B cell (primary cell): ENCODE measurements at regions not wholly inside any gene's neighbourhood (a gene's known extent, or its start where the extent isn't known, plus 50 kb on each side); places are given as distances from the start of the nearest gene placed in this dataset.
"Not testable (repeated sequence)": the region's sequence is repeated elsewhere in the genome, so short reads cannot be mapped to it uniquely, and the experiment has no call there.

ENCODE experiments used
- ATAC-seq: fragments of 200-7000 bp; cut with Tn5 transposase; one replicate; pipeline ENCODE4 v1.10.0; 2021; ENCODE audit warnings: low read depth, mild to moderate bottlenecking, moderate number of reproducible peaks, moderate library complexity
- CTCF ChIA-PET: fragments of 350-600 bp; sonication (Branson Sonifier 250); formaldehyde crosslinking; loops from one replicate; lab custom pipeline; 2021; ENCODE audit warnings: antibody characterized with exemption, inconsistent platforms; lab: Charles Lee
- POLR2A ChIA-PET: fragments of 350-600 bp; sonication (Branson Sonifier 250); formaldehyde crosslinking; loops from one replicate; lab custom pipeline; 2021; ENCODE audit warnings: antibody characterized with exemption; lab: Charles Lee
- DNase-seq: peaks from one replicate; pipeline ENCODE4 v3.0.0; 2013
- H2AFZ ChIP-seq: 2 replicates; pipeline ENCODE4 v1.6.1; 2012; ENCODE audit warnings: mild to moderate bottlenecking, low read depth, low read length; ENCODE audit not compliant: insufficient read depth, poor library complexity, severe bottlenecking
- H3K27ac ChIP-seq, 2 donors: 1 replicate in 1 of 2; 2 replicates in 1 of 2; pipeline ENCODE4 v1.5.1; 2012 to 2013; ENCODE audit warnings: low read length in 2 of 2, mild to moderate bottlenecking in 2 of 2, moderate library complexity in 1 of 2
- H3K27me3 ChIP-seq, 4 experiments: fragments of 200-600 bp in 1 of 4; sonication (generic) in 1 of 4; replicated peaks in 1 of 4; 1 replicate in 2 of 4; 2 replicates in 2 of 4; pipeline versions ENCODE4 v1.6.1 to v1.7.0; 2013 to 2016; ENCODE audit warnings: low read length in 3 of 4, mild to moderate bottlenecking in 2 of 4, mixed read lengths in 1 of 4, moderate library complexity in 1 of 4; ENCODE audit not compliant: insufficient read depth in 4 of 4, control insufficient read depth in 3 of 4; ENCODE audit errors: control extremely low read depth in 1 of 4
- H3K36me3 ChIP-seq, 2 experiments: replicated peaks in 1 of 2; 1 replicate in 1 of 2; 2 replicates in 1 of 2; pipeline versions ENCODE4 v1.6.1 to v1.7.1; 2013; ENCODE audit warnings: low read length in 1 of 2; ENCODE audit not compliant: insufficient read depth in 2 of 2, control insufficient read depth in 1 of 2; ENCODE audit errors: control extremely low read depth in 1 of 2, extremely low read depth in 1 of 2
- H3K4me1 ChIP-seq, 2 donors: fragments of 200-600 bp in 1 of 2; sonication (generic) in 1 of 2; 1 replicate in 1 of 2; 2 replicates in 1 of 2; pipeline versions ENCODE4 v1.5.1 to v1.6.1; 2013 to 2017; ENCODE audit warnings: low read length in 2 of 2; ENCODE audit not compliant: control insufficient read depth in 2 of 2, insufficient read depth in 2 of 2
- H3K4me2 ChIP-seq: replicated peaks from 2 replicates; pipeline ENCODE3; 2012; ENCODE audit warnings: mild to moderate bottlenecking, low read depth, low read length; ENCODE audit not compliant: poor library complexity, severe bottlenecking
- H3K4me3 ChIP-seq, 5 experiments: fragments of 200-600 bp in 1 of 5; sonication (generic) in 1 of 5; 1 replicate in 3 of 5; 2 replicates in 2 of 5; pipeline versions ENCODE4 v1.5.1 to v1.7.0; 2011 to 2016; ENCODE audit warnings: low read length in 4 of 5, mild to moderate bottlenecking in 4 of 5, low read depth in 2 of 5, control low read depth in 1 of 5, moderate library complexity in 1 of 5; ENCODE audit not compliant: insufficient read depth in 1 of 5; ENCODE audit errors: control extremely low read depth in 1 of 5, extremely low read depth in 1 of 5
- H3K79me2 ChIP-seq: fragments of 200-600 bp; sonication (generic); one replicate; pipeline ENCODE4 v1.6.0; 2016; ENCODE audit warnings: low read length; ENCODE audit not compliant: control insufficient read depth, insufficient read depth
- H3K9ac ChIP-seq: fragments of 200-600 bp; sonication (generic); 2 replicates; pipeline ENCODE4 v1.6.1; 2017; ENCODE audit warnings: mild to moderate bottlenecking, low read length, moderate library complexity
- H3K9me3 ChIP-seq, 3 donors: one replicate each; pipeline versions ENCODE4 v1.6.1 to v1.7.1; 2013; ENCODE audit warnings: low read length in 2 of 3; ENCODE audit not compliant: control insufficient read depth in 2 of 3, insufficient read depth in 1 of 3; ENCODE audit errors: control extremely low read depth in 1 of 3
- H4K20me1 ChIP-seq: 2 replicates; pipeline ENCODE4 v1.6.0; 2012; ENCODE audit warnings: mild to moderate bottlenecking, low read length; ENCODE audit not compliant: insufficient read depth, control insufficient read depth, poor library complexity, severe bottlenecking
- H3K27ac Mint-ChIP-seq: one replicate; pipeline ENCODE4 v1.8.0; 2021; ENCODE audit warnings: mixed read lengths
- H3K27me3 Mint-ChIP-seq: one replicate; pipeline ENCODE4 v1.8.0; 2021; ENCODE audit warnings: mixed read lengths
- H3K4me1 Mint-ChIP-seq: one replicate; pipeline ENCODE4 v1.8.0; 2021; ENCODE audit warnings: mixed read lengths
- H3K4me3 Mint-ChIP-seq: one replicate; pipeline ENCODE4 v1.8.0; 2021; ENCODE audit warnings: mixed read lengths
- H3K9me3 Mint-ChIP-seq: one replicate; pipeline ENCODE4 v1.8.0; 2022; ENCODE audit warnings: mixed read lengths; ENCODE audit not compliant: insufficient read depth
- EZH2 ChIP-seq: IDR thresholded peaks from 2 replicates; pipeline ENCODE4 v1.6.1; 2012; ENCODE audit warnings: borderline replicate concordance, low read depth, mild to moderate bottlenecking, moderate library complexity, low read length; ENCODE audit not compliant: insufficient read depth, poor library complexity, severe bottlenecking
- WGBS: methylation state at CpG from one replicate; pipeline ENCODE4 v1.1.5; 2013; ENCODE audit warnings: missing lambda C conversion rate; ENCODE audit not compliant: insufficient coverage; 5-methylcytosine and 5-hydroxymethylcytosine counted together
- intact Hi-C: fragments of 100-400 bp; cut with micrococcal nuclease; formaldehyde crosslinking; loops from one replicate; pipeline ENCODE4 v1.10.0; 2022
- TF ChIP-seq, protein P1 (sequence below): fragments of 200-600 bp; IDR thresholded peaks from one replicate; pipeline ENCODE4 v1.8.0; 2022; ENCODE audit warnings: antibody characterized with exemption, mild to moderate bottlenecking

DNA sequence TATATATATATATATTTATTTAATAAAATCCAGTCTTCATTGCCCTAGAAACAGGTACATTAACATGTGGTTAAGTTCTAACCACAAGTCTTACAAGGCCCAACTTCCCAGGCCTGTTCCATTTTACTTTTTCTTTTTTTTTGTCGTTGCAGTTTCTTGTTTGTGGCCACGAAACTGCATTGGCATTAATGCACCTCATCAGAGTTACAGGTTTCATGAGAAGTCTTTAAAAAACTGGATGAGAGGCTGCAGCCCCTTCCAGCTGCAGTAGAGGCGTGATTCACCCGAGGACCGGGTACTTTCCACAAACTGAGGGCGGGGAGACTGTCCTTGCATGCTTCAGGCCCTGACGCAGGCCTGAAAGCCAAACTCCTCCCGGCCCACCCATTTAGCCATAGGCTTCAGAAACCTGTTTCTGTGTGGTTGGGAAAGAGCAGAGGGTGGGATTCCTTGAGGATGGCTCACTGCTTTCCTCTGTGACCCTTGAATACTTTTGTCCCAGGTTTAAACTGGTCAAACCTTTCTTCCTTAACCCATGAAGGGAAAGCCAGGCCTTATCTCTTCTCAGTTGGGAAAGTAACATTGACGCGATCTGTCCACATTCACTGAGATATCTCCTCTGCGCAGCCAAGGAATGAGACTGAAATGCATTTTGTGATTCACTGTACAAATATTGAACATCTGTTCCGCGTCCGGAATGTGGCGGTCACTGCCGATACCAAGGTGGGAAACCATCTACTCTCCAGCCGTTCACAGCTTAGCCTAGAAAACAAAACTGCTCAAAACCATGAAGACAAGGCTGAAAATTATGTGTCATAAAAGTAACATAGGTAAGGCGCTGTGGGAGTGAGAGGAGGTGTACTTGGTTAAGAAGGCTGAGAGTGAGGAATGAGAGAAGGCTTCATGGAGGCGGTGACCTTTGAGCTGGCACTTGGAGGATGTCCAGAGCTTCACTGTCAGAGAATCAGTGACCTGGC, 311.7 kb downstream of the GATA3 start:
- Histone ChIP-seq H3K9me3 (peaks cover 0 to 3% (median 0%) of the 10 kb centered on the region in 3 donors), H3K27me3 (no peaks in the 10 kb centered on the region), H3K4me1 (no peaks in the 10 kb centered on the region), H2AFZ (no peak overlapping the region), H3K4me3 (no peak overlapping the region), H3K79me2 (no peaks in the 10 kb centered on the region), H3K9ac (no peak overlapping the region), H3K27ac (no peak overlapping the region), H3K4me2 (no peak overlapping the region), H4K20me1 (no peaks in the 10 kb centered on the region), H3K36me3 (no peaks in the 10 kb centered on the region)
- Mint-ChIP-seq H3K27me3 (no peaks in the 10 kb centered on the region), H3K4me1 (no peaks in the 10 kb centered on the region), H3K4me3 (no peak overlapping the region), H3K27ac (no peak overlapping the region), H3K9me3 (peaks cover 4% of the 10 kb centered on the region)
- TF ChIP-seq, protein P1, sequence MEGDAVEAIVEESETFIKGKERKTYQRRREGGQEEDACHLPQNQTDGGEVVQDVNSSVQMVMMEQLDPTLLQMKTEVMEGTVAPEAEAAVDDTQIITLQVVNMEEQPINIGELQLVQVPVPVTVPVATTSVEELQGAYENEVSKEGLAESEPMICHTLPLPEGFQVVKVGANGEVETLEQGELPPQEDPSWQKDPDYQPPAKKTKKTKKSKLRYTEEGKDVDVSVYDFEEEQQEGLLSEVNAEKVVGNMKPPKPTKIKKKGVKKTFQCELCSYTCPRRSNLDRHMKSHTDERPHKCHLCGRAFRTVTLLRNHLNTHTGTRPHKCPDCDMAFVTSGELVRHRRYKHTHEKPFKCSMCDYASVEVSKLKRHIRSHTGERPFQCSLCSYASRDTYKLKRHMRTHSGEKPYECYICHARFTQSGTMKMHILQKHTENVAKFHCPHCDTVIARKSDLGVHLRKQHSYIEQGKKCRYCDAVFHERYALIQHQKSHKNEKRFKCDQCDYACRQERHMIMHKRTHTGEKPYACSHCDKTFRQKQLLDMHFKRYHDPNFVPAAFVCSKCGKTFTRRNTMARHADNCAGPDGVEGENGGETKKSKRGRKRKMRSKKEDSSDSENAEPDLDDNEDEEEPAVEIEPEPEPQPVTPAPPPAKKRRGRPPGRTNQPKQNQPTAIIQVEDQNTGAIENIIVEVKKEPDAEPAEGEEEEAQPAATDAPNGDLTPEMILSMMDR, result no peak
- no peak for TF ChIP-seq EZH2
- ChIA-PET CTCF (no interaction called here), POLR2A (no interaction called here)
- DNase-seq (no peak), ATAC-seq (no peak)
- 82% methylated on average over 10 of the region's 19 CpGs for WGBS
- intact Hi-C loops, result no loop called here

DNA sequence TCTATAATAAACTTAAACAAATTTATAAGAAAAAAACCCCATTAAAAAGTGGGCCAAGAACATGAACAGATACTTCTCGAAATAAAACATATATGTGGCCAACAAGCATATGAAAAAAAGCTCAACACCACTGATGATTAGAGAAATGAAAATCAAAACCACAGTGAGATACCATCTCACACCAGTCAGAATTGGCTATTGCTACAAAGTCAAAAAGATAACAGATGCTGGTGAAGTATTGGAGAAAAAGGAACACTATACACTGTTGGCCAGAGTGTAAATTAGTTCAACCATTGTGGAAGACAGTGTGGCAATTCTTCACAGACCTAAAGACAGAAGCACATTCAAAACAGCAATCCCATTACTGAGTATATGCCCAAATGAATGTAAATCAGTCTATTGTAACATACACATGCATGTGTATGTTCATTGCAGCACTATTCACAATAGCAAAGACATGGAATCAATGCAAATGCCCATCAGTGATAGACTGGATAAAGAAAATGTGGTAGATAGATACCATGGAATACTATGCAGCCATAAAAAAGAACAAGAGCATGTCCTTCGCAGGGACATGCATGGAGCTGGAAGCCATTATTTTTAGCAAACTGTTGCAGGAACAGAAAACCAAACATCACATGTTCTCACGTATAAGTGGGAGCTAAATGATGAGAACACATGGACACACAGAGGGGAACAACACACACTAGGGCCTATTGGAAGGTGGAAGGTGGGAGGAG, 313.4 kb downstream of the GATA3 start:
- POLR2A ChIA-PET, H3K9me3 ChIP-seq, DNase-seq, H3K9me3 Mint-ChIP-seq, H3K4me1 Mint-ChIP-seq, H3K27ac Mint-ChIP-seq, H3K79me2 ChIP-seq, H2AFZ ChIP-seq, H4K20me1 ChIP-seq, CTCF ChIA-PET, H3K9ac ChIP-seq, H3K4me2 ChIP-seq, H3K27me3 Mint-ChIP-seq, H3K36me3 ChIP-seq, H3K4me1 ChIP-seq, H3K4me3 ChIP-seq, intact Hi-C loops, H3K27me3 ChIP-seq, H3K4me3 Mint-ChIP-seq, H3K27ac ChIP-seq, ATAC-seq: not testable (repeated sequence)
- WGBS, result 100% methylated on average over 1 of the region's 3 CpGs
